Testis (tissue), 2 donors: ENCODE measurements at regions not wholly inside any gene's neighbourhood (a gene's known extent, or its start where the extent isn't known, plus 50 kb on each side); places are given as distances from the start of the nearest gene placed in this dataset.

Experiments
- DNase-seq: peaks from one replicate; pipeline ENCODE4 v3.0.0-alpha.2; 2019
- H3K27ac ChIP-seq, 2 donors: fragments of 200-600 bp; sonication (generic); one replicate each; pipeline ENCODE4 v1.5.1; 2019
- H3K27me3 ChIP-seq: fragments of 200-600 bp; sonication (generic); one replicate; pipeline ENCODE4 v1.5.1; 2019
- H3K36me3 ChIP-seq: fragments of 200-600 bp; sonication (generic); one replicate; pipeline ENCODE4 v1.5.1; 2017; ENCODE audit warnings: low read depth; ENCODE audit errors: missing control alignments
- H3K4me1 ChIP-seq: fragments of 200-600 bp; sonication (generic); one replicate; pipeline ENCODE4 v1.5.1; 2019
- H3K4me3 ChIP-seq, 2 donors: fragments of 200-600 bp; sonication (generic); one replicate each; pipeline ENCODE4 v1.5.1; 2017 to 2019
- H3K9me3 ChIP-seq: fragments of 200-600 bp; sonication (generic); one replicate; pipeline ENCODE4 v1.5.1; 2017
- POLR2A ChIP-seq: fragments of 450-650 bp; IDR thresholded peaks from one replicate; pipeline ENCODE4 v1.6.1; 2017; ENCODE audit warnings: antibody characterized with exemption, mild to moderate bottlenecking, moderate library complexity
- WGBS, 2 donors: methylation state at CpG; one replicate each; pipeline ENCODE4 v1.1.5; 2018; 5-methylcytosine and 5-hydroxymethylcytosine counted together
- intact Hi-C: fragments of 100-400 bp; cut with DNase I; formaldehyde crosslinking; loops from one replicate; pipeline ENCODE4 v1.15.1; 2023; ENCODE audit warnings: low total_unique reads
- TF ChIP-seq, protein P1 (sequence below), 3 experiments: fragments of 450-650 bp in 2 of 3; fragments of 200-600 bp in 1 of 3; sonication (generic) in 1 of 3; IDR thresholded peaks; one replicate each; pipeline ENCODE4 v1.5.1; 2016 to 2019; ENCODE audit warnings: antibody characterized with exemption in 3 of 3, mild to moderate bottlenecking in 2 of 3, moderate library complexity in 1 of 3

- no peaks in the 10 kb centered on the region for H3K36me3 ChIP-seq
- no peak overlapping the region for H3K27ac ChIP-seq
- intact Hi-C loops, result loop anchor here (5.0 to 10.0 kb wide), 2 partner anchors 383 to 801 kb away; no protein-coding TSS in a partner anchor
- peak; percentile 93 for DNase-seq
- no peaks in the 10 kb centered on the region for H3K27me3 ChIP-seq
- TF ChIP-seq POLR2A, result no peak
- TF ChIP-seq, protein P1, sequence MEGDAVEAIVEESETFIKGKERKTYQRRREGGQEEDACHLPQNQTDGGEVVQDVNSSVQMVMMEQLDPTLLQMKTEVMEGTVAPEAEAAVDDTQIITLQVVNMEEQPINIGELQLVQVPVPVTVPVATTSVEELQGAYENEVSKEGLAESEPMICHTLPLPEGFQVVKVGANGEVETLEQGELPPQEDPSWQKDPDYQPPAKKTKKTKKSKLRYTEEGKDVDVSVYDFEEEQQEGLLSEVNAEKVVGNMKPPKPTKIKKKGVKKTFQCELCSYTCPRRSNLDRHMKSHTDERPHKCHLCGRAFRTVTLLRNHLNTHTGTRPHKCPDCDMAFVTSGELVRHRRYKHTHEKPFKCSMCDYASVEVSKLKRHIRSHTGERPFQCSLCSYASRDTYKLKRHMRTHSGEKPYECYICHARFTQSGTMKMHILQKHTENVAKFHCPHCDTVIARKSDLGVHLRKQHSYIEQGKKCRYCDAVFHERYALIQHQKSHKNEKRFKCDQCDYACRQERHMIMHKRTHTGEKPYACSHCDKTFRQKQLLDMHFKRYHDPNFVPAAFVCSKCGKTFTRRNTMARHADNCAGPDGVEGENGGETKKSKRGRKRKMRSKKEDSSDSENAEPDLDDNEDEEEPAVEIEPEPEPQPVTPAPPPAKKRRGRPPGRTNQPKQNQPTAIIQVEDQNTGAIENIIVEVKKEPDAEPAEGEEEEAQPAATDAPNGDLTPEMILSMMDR (IDR thresholded peaks at IDR 0.05), result peak; percentile 81 to 92 (median 91)
- H3K4me3 ChIP-seq, result no peak overlapping the region
- H3K9me3 ChIP-seq, result no peaks in the 10 kb centered on the region
- 10 to 11% methylated on average over 19 to 24 of the region's 24 CpGs for WGBS, 2 donors
- H3K4me1 ChIP-seq, result no peaks in the 10 kb centered on the region
These were observed 82.3 kb upstream of the GPR26 start for GRCh38 chr10:123583639-123584418.

GRCh38 chr10:123584419-123584775, 81.8 kb upstream of the GPR26 start:
- no peak overlapping the region for H3K27ac ChIP-seq
- H3K36me3 ChIP-seq, result no peaks in the 10 kb centered on the region
- no peaks in the 10 kb centered on the region for H3K9me3 ChIP-seq
- no peak for DNase-seq
- WGBS, 2 donors, result 75 to 82% methylated on average over 12 of the region's 12 CpGs
- no peaks in the 10 kb centered on the region for H3K27me3 ChIP-seq
- TF ChIP-seq POLR2A, result no peak
- TF ChIP-seq, protein P1 (IDR thresholded peaks at IDR 0.05), result no peak
- H3K4me1 ChIP-seq, result no peaks in the 10 kb centered on the region
- no peak overlapping the region for H3K4me3 ChIP-seq
- intact Hi-C loops, result loop anchor here (5.0 to 10.0 kb wide), 2 partner anchors 383 to 800 kb away; no protein-coding TSS in a partner anchor

GRCh38 chr10:123585477-123586445, 80.4 kb upstream of the GPR26 start:
- intact Hi-C loops, result loop anchor here (10.0 kb wide), 1 partner anchor 799 kb away; no protein-coding TSS in a partner anchor
- Histone ChIP-seq H3K4me3 (no peak overlapping the region), H3K4me1 (no peaks in the 10 kb centered on the region), H3K27me3 (no peaks in the 10 kb centered on the region), H3K9me3 (no peaks in the 10 kb centered on the region), H3K36me3 (no peaks in the 10 kb centered on the region), H3K27ac (no peak overlapping the region)
- TF ChIP-seq POLR2A, result no peak
- TF ChIP-seq, protein P1 (IDR thresholded peaks at IDR 0.05), result no peak
- 84 to 85% methylated on average over 12 of the region's 12 CpGs for WGBS, 2 donors
- no peak for DNase-seq

DNA sequence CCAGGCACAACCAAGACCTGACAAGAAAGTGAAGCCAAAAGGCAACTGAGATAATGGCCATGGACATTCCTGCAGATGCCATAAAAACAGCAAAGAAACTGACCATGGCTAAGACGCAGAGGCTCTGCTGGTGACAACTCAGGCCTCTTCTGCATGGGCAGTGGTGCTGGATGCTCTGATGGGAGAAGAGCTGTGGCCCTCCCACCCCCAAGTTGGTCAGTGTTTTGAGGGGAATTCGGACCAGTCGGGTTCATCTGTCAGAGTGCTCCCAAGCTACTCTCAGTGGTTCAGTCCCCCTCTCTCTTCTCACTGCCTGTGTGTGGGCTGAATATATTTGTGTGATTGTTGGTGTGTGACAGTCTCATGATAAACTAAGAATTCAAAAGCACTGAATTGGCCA, 79.0 kb upstream of the GPR26 start:
- 82 to 92% methylated on average over 2 to 3 of the region's 3 CpGs for WGBS, 2 donors
- no peaks in the 10 kb centered on the region for H3K4me1 ChIP-seq
- TF ChIP-seq POLR2A, result no peak
- TF ChIP-seq, protein P1 (IDR thresholded peaks at IDR 0.05), result no peak
- no peaks in the 10 kb centered on the region for H3K9me3 ChIP-seq
- no peaks in the 10 kb centered on the region for H3K27me3 ChIP-seq
- intact Hi-C loops, result loop anchor here (10.0 kb wide), 1 partner anchor 798 kb away; no protein-coding TSS in a partner anchor
- no peak overlapping the region for H3K27ac ChIP-seq
- no peaks in the 10 kb centered on the region for H3K36me3 ChIP-seq
- DNase-seq, result no peak
- no peak overlapping the region for H3K4me3 ChIP-seq
